ENCODE measurements at regions not wholly inside any gene's neighbourhood (a gene's known extent, or its start where the extent isn't known, plus 50 kb on each side); places are given as distances from the start of the nearest gene placed in this dataset.

GRCh38 chr13:95474992-95475391, 77.5 kb upstream of the CLDN10 start:
- H3K27me3 ChIP-seq (ENCODE audit: control insufficient read depth, insufficient read depth, low read length): peaks cover 3% of the 10 kb centered on the region
- DNase-seq (ENCODE audit: low read depth): no peak
- TF ChIP-seq CTCF (IDR thresholded peaks at IDR 0.05; ENCODE audit: insufficient read depth, low read length, poor library complexity, severe bottlenecking): no peak
- no peaks in the 10 kb centered on the region for H3K36me3 ChIP-seq (ENCODE audit: control insufficient read depth, insufficient read depth, low read length)
- H3K4me3 ChIP-seq (ENCODE audit: low read depth, low read length): no peak overlapping the region

- TF ChIP-seq CTCF (IDR thresholded peaks at IDR 0.05; ENCODE audit: insufficient read depth, low read length, poor library complexity, severe bottlenecking): no peak
- no peaks in the 10 kb centered on the region for H3K36me3 ChIP-seq (ENCODE audit: control insufficient read depth, insufficient read depth, low read length)
- no peak overlapping the region for H3K4me3 ChIP-seq (ENCODE audit: low read depth, low read length)
- H3K27me3 ChIP-seq (ENCODE audit: control insufficient read depth, insufficient read depth, low read length): peaks cover 3% of the 10 kb centered on the region
- DNase-seq (ENCODE audit: low read depth): no peak
Observed at GRCh38 chr13:95477187-95477586, 75.3 kb upstream of the CLDN10 start.

- no peak overlapping the region for H3K4me3 ChIP-seq (ENCODE audit: low read depth, low read length)
- H3K27me3 ChIP-seq (ENCODE audit: control insufficient read depth, insufficient read depth, low read length): peaks cover 3% of the 10 kb centered on the region
- no peak for TF ChIP-seq CTCF (IDR thresholded peaks at IDR 0.05; ENCODE audit: insufficient read depth, low read length, poor library complexity, severe bottlenecking)
- DNase-seq (ENCODE audit: low read depth): no peak
- no peaks in the 10 kb centered on the region for H3K36me3 ChIP-seq (ENCODE audit: control insufficient read depth, insufficient read depth, low read length)
Observed at GRCh38 chr13:95479731-95480130, 72.8 kb upstream of the CLDN10 start.

GRCh38 chr13:95480131-95480545, 72.4 kb upstream of the CLDN10 start:
- no peak for DNase-seq (ENCODE audit: low read depth)
- Histone ChIP-seq H3K27me3 (ENCODE audit: control insufficient read depth, insufficient read depth, low read length) (peaks cover 3% of the 10 kb centered on the region), H3K36me3 (ENCODE audit: control insufficient read depth, insufficient read depth, low read length) (no peaks in the 10 kb centered on the region), H3K4me3 (ENCODE audit: low read depth, low read length) (no peak overlapping the region)
- no peak for TF ChIP-seq CTCF (IDR thresholded peaks at IDR 0.05; ENCODE audit: insufficient read depth, low read length, poor library complexity, severe bottlenecking)

- Histone ChIP-seq H3K27me3 (ENCODE audit: control insufficient read depth, insufficient read depth, low read length) (peaks cover 3% of the 10 kb centered on the region), H3K4me3 (ENCODE audit: low read depth, low read length) (no peak overlapping the region), H3K36me3 (ENCODE audit: control insufficient read depth, insufficient read depth, low read length) (no peaks in the 10 kb centered on the region)
- no peak for DNase-seq (ENCODE audit: low read depth)
- TF ChIP-seq CTCF (IDR thresholded peaks at IDR 0.05; ENCODE audit: insufficient read depth, low read length, poor library complexity, severe bottlenecking): no peak
Observed at GRCh38 chr13:95480791-95481780, 71.4 kb upstream of the CLDN10 start.
